Adipocyte (in vitro differentiated cells): ENCODE measurements at regions not wholly inside any gene's neighbourhood (a gene's known extent, or its start where the extent isn't known, plus 50 kb on each side); places are given as distances from the start of the nearest gene placed in this dataset.
"Not testable (repeated sequence)": the region's sequence is repeated elsewhere in the genome, so short reads cannot be mapped to it uniquely, and the experiment has no call there.

Experiments
- DNase-seq: peaks from one replicate; pipeline ENCODE4 v3.0.0-alpha.2; 2015; ENCODE audit warnings: low read depth
- H3K27me3 ChIP-seq: replicated peaks from 2 replicates; pipeline ENCODE4 v1.7.0; 2013; ENCODE audit warnings: mild to moderate bottlenecking, low read length, moderate library complexity; ENCODE audit not compliant: control insufficient read depth, insufficient read depth
- H3K36me3 ChIP-seq: 2 replicates; pipeline ENCODE4 v1.7.0; 2013; ENCODE audit warnings: low read length, mild to moderate bottlenecking, moderate library complexity; ENCODE audit not compliant: control insufficient read depth, insufficient read depth, severe bottlenecking
- H3K4me1 ChIP-seq: 2 replicates; pipeline ENCODE4 v1.7.0; 2013; ENCODE audit warnings: mild to moderate bottlenecking, low read length, moderate library complexity; ENCODE audit not compliant: control insufficient read depth, insufficient read depth
- H3K4me3 ChIP-seq: 2 replicates; pipeline ENCODE4 v1.7.0; 2013; ENCODE audit warnings: mild to moderate bottlenecking, low read length, moderate library complexity
- H3K9ac ChIP-seq: 2 replicates; pipeline ENCODE4 v1.7.0; 2013; ENCODE audit warnings: mild to moderate bottlenecking, low read length, moderate library complexity
- H3K9me3 ChIP-seq: 2 replicates; pipeline ENCODE4 v1.7.0; 2013; ENCODE audit warnings: mild to moderate bottlenecking, low read length, moderate library complexity; ENCODE audit not compliant: control insufficient read depth

DNA sequence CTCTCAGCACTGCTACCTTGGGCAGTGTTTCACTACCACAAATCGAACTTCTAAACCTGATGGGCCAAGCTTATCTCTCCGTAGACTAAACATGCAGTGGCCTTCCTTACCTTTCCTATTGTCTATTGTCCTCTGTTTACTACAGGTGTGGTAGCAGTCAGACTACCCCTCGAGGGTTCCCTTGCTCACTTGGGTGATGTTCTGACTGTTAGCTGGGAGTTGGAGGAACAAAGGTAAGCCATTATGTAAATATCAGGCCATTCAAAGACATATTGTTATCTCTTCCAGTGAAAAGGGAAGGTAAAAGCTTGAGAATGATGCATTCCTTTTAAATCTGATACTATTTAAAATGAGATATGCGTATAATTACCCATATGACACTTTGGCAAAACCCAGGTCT, 828.3 kb upstream of the EEF2KMT start:
- Histone ChIP-seq H3K27me3 (no peaks in the 10 kb centered on the region), H3K9me3 (peaks cover 4% of the 10 kb centered on the region), H3K9ac (no peak overlapping the region), H3K4me3 (no peak overlapping the region), H3K36me3 (no peaks in the 10 kb centered on the region), H3K4me1 (no peaks in the 10 kb centered on the region)
- DNase-seq, result no peak

DNA sequence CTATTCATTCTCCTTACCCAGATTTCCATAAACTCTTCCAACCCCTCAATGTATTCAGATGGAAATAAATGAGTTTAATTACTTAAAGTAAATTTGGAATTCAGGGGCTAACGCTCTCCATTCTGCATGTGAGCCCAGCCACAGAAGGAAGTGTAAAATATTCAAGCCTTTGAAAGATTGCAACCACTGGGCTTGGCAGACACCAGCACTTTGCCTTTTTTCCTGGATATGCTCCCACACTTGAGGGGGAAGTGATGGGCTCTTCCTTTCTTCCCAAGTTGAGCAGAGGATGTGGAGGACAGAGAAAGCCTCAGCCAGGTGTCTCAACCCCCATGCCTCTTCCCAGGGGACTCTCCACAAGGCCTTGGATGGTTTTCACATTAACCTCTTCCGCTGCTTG, 825.1 kb upstream of the EEF2KMT start:
- no peaks in the 10 kb centered on the region for H3K36me3 ChIP-seq

GRCh38 chr16:5918567-5919130, 821.1 kb upstream of the EEF2KMT start:
- peaks cover 3% of the 10 kb centered on the region for H3K9me3 ChIP-seq
- H3K36me3 ChIP-seq, result no peaks in the 10 kb centered on the region
- no peaks in the 10 kb centered on the region for H3K4me1 ChIP-seq
- DNase-seq, result no peak
- H3K27me3 ChIP-seq, result no peaks in the 10 kb centered on the region
- no peak overlapping the region for H3K9ac ChIP-seq
- H3K4me3 ChIP-seq, result no peak overlapping the region

More for the DNA sequence above, 825.1 kb upstream of the EEF2KMT start:
- no peak for DNase-seq
- H3K9ac ChIP-seq, result no peak overlapping the region
- no peak overlapping the region for H3K4me3 ChIP-seq
- no peaks in the 10 kb centered on the region for H3K27me3 ChIP-seq
- no peaks in the 10 kb centered on the region for H3K4me1 ChIP-seq
- H3K9me3 ChIP-seq, result peaks cover 3% of the 10 kb centered on the region

DNA sequence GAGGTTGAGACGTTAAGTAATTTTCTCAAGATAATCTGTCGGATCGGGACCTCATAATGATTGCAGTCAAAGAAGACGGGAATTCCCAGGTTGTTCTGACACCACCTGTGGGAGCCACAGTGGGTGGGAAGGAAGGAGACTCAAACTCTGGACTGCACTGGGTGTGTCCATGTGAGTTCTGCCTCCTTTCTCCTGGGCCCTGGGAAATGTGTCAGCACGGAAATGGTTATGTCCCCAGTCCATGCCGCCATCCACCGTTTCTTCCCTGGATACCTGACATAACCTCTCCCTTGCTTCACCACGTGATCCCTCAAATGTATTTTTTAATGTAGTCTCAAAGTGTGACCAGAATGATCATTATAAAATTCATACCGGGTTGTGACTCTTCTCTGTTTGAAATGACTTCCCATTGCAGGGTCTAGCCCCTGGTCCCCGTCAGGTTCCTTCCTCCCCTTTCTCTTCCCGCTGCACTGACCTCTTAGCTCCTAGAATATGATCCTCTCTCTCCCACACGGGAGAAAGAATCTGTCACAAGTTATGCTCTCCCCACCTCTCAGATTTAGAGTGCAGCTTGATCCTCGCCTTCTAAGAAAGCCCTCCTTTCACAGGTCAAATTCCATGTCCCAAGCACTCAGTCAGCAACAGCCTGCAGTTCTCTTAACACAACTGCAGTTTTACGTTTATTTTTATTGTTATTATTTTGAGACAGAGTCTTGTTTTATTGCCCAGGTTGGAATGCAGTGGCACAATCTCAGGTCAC, 820.0 kb upstream of the EEF2KMT start:
- no peaks in the 10 kb centered on the region for H3K36me3 ChIP-seq
- H3K9me3 ChIP-seq, result peaks cover 3% of the 10 kb centered on the region
- no peaks in the 10 kb centered on the region for H3K27me3 ChIP-seq
- H3K4me1 ChIP-seq, result no peaks in the 10 kb centered on the region
- H3K4me3 ChIP-seq, result no peak overlapping the region
- no peak for DNase-seq
- no peak overlapping the region for H3K9ac ChIP-seq

DNA sequence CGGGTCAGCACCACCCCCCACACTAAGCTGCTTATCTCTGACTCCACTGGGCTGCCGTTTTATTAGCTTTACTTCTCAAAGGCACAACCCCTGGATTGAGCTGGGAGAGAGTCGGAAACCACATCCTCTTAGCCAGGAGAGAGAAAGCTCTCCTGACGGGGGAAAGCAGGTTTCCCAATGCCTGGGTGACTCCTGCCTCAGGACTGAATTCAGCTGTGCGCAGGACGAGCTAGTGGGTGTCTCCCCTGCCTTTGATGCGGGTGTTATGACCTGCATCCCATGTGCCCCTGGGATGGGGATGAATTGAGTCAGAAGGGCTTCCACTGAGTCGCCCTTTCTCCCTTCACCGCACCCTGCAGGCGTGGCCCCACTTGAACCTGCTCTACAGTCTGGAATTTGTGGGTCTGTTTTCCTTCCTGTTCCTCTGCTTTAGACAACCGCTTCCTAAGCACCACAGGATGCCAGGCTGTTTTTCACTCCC, 819.2 kb upstream of the EEF2KMT start:
- Histone ChIP-seq H3K4me3 (no peak overlapping the region), H3K27me3 (no peaks in the 10 kb centered on the region), H3K9me3 (peaks cover 3% of the 10 kb centered on the region), H3K9ac (no peak overlapping the region), H3K36me3 (no peaks in the 10 kb centered on the region), H3K4me1 (no peaks in the 10 kb centered on the region)
- no peak for DNase-seq

GRCh38 chr16:5911241-5911640, 813.6 kb upstream of the EEF2KMT start:
- H3K9me3 ChIP-seq, result peaks cover 3% of the 10 kb centered on the region
- H3K4me3 ChIP-seq, result no peak overlapping the region
- DNase-seq, result no peak
- H3K9ac ChIP-seq, result no peak overlapping the region
- no peaks in the 10 kb centered on the region for H3K36me3 ChIP-seq
- no peaks in the 10 kb centered on the region for H3K27me3 ChIP-seq
- no peaks in the 10 kb centered on the region for H3K4me1 ChIP-seq

- not testable (repeated sequence) for H3K36me3 ChIP-seq, DNase-seq, H3K9ac ChIP-seq, H3K4me3 ChIP-seq, H3K27me3 ChIP-seq, H3K4me1 ChIP-seq, H3K9me3 ChIP-seq
These were observed 812.0 kb upstream of the EEF2KMT start for GRCh38 chr16:5909556-5909955.

GRCh38 chr16:5907544-5907943, 809.9 kb upstream of the EEF2KMT start:
- no peaks in the 10 kb centered on the region for H3K36me3 ChIP-seq
- no peak overlapping the region for H3K9ac ChIP-seq
- no peaks in the 10 kb centered on the region for H3K4me1 ChIP-seq
- H3K4me3 ChIP-seq, result no peak overlapping the region
- H3K27me3 ChIP-seq, result no peaks in the 10 kb centered on the region
- no peak for DNase-seq
- no peaks in the 10 kb centered on the region for H3K9me3 ChIP-seq

DNA sequence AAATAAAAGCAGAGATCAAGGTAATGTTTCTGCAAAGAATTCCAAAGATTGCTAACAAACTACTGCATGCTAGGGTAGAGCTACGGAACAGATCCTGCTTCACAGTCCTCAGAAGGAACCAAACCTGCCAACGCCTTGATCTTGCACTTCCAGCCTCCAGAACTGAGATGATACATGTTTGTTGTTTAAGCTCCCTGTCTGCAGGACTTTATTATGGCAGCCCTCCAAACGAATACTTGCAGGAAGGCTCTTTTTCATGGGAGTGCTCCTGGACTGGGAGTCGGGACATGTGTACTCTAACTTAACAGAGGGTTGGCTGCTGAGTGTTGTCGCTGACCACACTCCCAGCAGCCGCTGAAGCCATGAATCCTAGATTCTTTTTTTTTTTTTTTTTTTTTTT, 808.8 kb upstream of the EEF2KMT start:
- no peaks in the 10 kb centered on the region for H3K27me3 ChIP-seq
- H3K4me3 ChIP-seq, result no peak overlapping the region
- H3K4me1 ChIP-seq, result no peaks in the 10 kb centered on the region
- no peak for DNase-seq
- H3K9me3 ChIP-seq, result no peaks in the 10 kb centered on the region
- no peak overlapping the region for H3K9ac ChIP-seq
- no peaks in the 10 kb centered on the region for H3K36me3 ChIP-seq

DNA sequence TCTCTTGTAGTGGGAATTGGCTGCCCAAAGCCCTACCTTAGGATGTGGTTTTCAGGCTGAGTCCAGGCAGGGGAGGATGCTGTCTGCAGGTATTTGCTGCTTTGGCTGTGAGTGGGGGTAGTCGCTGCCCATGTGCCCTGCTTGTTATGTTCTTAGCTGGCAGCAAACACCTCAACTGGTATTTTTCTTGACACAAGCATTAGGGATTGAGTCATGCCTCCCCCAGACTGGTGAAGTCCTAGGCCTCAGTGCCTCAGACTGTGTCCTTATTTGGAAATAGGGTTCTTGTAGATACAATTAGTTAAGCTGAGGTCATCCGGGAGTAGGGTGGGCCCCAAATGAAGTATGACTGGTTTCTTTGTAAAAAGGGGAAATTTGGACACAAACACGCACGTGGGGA, 808.3 kb upstream of the EEF2KMT start:
- no peak overlapping the region for H3K4me3 ChIP-seq
- no peaks in the 10 kb centered on the region for H3K36me3 ChIP-seq
- H3K9me3 ChIP-seq, result no peaks in the 10 kb centered on the region
- no peaks in the 10 kb centered on the region for H3K4me1 ChIP-seq
- DNase-seq, result no peak
- H3K9ac ChIP-seq, result no peak overlapping the region
- no peaks in the 10 kb centered on the region for H3K27me3 ChIP-seq

DNA sequence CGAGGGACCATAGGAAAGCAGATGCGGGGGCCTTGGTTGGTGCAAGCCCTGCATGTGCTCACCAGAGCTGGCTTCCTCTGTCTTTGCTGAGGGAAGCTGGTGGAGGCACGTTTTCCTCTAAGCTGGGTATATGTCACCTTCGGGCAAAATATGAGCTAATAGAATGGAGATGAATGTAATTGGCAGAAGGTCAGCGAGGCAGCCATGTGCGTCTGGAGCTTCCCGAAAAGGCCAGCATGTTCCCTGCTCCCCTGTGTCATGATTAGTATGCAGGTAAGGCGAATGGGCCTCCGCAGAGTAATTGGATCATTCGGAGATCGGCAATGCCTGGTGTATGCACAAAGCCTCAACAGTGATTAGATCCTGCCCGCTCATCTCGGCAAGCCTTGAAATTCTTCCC, 806.2 kb upstream of the EEF2KMT start:
- Histone ChIP-seq H3K4me3 (no peak overlapping the region), H3K4me1 (no peaks in the 10 kb centered on the region), H3K27me3 (no peaks in the 10 kb centered on the region), H3K36me3 (no peaks in the 10 kb centered on the region), H3K9me3 (no peaks in the 10 kb centered on the region), H3K9ac (no peak overlapping the region)
- no peak for DNase-seq

DNA sequence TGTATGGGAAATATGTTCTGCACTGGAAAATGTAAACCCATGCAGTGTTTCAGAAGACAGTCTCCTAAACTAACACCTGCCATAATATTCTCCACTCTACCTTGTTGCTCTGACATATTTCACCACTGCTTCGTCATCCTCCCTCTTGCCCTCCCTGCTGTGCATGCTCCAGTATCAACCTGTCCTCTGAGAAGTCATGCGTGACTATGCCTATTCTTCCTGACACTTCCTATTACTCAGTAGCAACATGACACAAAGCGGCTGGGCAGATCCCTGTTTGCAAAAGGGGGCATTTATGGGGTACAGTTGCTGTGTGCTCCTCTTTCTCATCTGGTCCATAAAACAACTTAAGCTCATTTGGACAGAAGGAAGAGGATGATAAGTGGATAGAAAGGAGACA, 805.6 kb upstream of the EEF2KMT start:
- Histone ChIP-seq H3K4me1 (no peaks in the 10 kb centered on the region), H3K4me3 (no peak overlapping the region), H3K36me3 (no peaks in the 10 kb centered on the region), H3K9me3 (no peaks in the 10 kb centered on the region), H3K27me3 (no peaks in the 10 kb centered on the region), H3K9ac (no peak overlapping the region)
- DNase-seq, result no peak
